Parathyroid adenoma (tissue), 2 donors: ENCODE measurements at regions not wholly inside any gene's neighbourhood (a gene's known extent, or its start where the extent isn't known, plus 50 kb on each side); places are given as distances from the start of the nearest gene placed in this dataset.

Experiments
- H2AFZ ChIP-seq: fragments of 300-600 bp; sonication (generic); one replicate; pipeline ENCODE4 v1.7.0; 2017; ENCODE audit warnings: antibody characterized with exemption, mild to moderate bottlenecking
- H3K27ac ChIP-seq: fragments of 300-600 bp; sonication (generic); one replicate; pipeline ENCODE4 v1.7.0; 2017
- H3K27me3 ChIP-seq: fragments of 300-600 bp; sonication (generic); one replicate; pipeline ENCODE4 v1.7.0; 2017; ENCODE audit warnings: low read length; ENCODE audit not compliant: control insufficient read depth, insufficient read depth
- H3K36me3 ChIP-seq: fragments of 300-600 bp; sonication (generic); one replicate; pipeline ENCODE4 v1.7.0; 2017; ENCODE audit warnings: low read length; ENCODE audit not compliant: control insufficient read depth, insufficient read depth
- H3K4me1 ChIP-seq: fragments of 300-600 bp; sonication (generic); one replicate; pipeline ENCODE4 v1.7.0; 2017; ENCODE audit warnings: control low read depth
- H3K4me2 ChIP-seq: fragments of 300-600 bp; sonication (generic); one replicate; pipeline ENCODE4 v1.7.0; 2017; ENCODE audit warnings: low read length
- H3K4me3 ChIP-seq: fragments of 300-600 bp; sonication (generic); one replicate; pipeline ENCODE4 v1.7.0; 2017; ENCODE audit warnings: low read depth, low read length
- H3K79me2 ChIP-seq: fragments of 300-600 bp; sonication (generic); one replicate; pipeline ENCODE4 v1.7.0; 2017; ENCODE audit warnings: control low read depth
- H3K9ac ChIP-seq: fragments of 300-600 bp; sonication (generic); one replicate; pipeline ENCODE4 v1.7.0; 2017; ENCODE audit warnings: mild to moderate bottlenecking
- H3K9me3 ChIP-seq: fragments of 300-600 bp; sonication (generic); one replicate; pipeline ENCODE4 v1.7.0; 2017; ENCODE audit warnings: low read length; ENCODE audit not compliant: control insufficient read depth
- TF ChIP-seq, protein P1 (sequence below): fragments of 300-600 bp; sonication (generic); IDR thresholded peaks from one replicate; pipeline ENCODE4 v1.7.0; 2017; ENCODE audit warnings: antibody characterized with exemption, mild to moderate bottlenecking
- donor health status: primary hyperparathyroidism.

DNA sequence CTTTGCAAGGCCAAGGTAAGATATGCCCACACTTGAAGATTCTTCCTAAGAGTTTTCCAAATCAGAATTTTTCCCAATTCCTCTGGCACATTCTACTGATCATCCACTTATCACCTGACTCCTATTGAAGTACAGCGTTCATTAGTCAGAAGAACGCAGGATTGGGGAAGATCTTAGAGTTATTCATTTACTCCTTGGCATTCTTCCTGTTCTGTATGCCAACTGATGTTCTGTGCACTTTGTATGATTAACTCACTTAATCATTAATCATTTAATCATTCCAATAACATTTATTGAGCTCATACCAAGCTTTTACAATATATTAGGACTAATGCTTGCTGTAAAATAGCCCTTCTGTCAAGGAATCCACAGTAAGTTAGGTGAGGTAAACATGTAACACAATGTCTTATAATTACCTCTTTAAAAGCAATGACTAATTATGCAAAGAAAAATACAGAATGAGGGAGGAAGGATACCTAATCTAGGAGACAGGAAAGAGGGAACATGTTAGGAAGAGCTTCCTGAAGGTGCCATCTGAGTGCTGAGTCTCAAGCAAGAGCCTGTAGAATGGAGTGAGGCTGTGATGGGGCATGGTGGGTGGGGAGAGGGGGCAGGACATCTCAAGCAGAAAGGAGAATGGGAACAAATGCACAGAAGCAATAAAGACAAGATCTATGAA, 71.1 kb upstream of the DPT start:
- no peak overlapping the region for H3K27ac ChIP-seq

DNA sequence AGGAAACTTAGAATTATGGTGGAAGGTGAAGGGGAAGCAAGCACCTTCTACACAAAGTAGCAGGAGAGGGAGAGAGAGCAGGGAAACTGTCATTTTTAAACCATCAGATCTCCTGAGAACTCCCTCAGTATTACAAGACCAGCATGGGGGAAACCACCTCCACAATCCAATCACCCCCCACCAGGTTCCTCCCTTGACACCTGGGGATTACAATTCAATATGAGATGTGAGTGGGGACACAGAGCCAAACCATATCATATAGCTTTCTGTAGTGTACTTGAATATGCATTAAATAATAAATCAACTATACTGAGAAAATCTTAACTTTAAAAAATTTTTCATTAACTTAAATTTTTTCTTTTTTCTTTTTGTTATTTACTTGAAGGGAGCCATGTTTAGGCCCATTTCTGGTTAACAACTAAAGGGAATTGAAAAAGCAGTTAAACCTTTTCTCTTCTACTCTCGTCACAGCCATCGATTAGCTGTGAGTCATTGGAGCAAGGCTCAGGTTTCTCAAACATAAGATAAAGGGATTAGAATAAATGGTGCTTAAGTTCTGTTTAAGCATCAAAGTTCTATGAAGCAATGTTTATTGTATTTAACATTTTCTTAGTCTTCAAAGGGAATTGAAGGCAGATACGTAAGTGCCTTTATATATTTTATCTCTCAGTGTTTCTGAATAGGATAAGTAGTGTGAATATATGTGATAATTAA, 72.2 kb upstream of the DPT start:
- H3K4me2 ChIP-seq = no peak overlapping the region
- no peaks in the 10 kb centered on the region for H3K79me2 ChIP-seq
- H3K9ac ChIP-seq = no peak overlapping the region
- no peaks in the 10 kb centered on the region for H3K4me1 ChIP-seq
- no peak overlapping the region for H3K4me3 ChIP-seq
- no peak overlapping the region for H2AFZ ChIP-seq
- no peaks in the 10 kb centered on the region for H3K9me3 ChIP-seq
- TF ChIP-seq, protein P1, sequence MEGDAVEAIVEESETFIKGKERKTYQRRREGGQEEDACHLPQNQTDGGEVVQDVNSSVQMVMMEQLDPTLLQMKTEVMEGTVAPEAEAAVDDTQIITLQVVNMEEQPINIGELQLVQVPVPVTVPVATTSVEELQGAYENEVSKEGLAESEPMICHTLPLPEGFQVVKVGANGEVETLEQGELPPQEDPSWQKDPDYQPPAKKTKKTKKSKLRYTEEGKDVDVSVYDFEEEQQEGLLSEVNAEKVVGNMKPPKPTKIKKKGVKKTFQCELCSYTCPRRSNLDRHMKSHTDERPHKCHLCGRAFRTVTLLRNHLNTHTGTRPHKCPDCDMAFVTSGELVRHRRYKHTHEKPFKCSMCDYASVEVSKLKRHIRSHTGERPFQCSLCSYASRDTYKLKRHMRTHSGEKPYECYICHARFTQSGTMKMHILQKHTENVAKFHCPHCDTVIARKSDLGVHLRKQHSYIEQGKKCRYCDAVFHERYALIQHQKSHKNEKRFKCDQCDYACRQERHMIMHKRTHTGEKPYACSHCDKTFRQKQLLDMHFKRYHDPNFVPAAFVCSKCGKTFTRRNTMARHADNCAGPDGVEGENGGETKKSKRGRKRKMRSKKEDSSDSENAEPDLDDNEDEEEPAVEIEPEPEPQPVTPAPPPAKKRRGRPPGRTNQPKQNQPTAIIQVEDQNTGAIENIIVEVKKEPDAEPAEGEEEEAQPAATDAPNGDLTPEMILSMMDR = no peak
- no peaks in the 10 kb centered on the region for H3K36me3 ChIP-seq
- no peaks in the 10 kb centered on the region for H3K27me3 ChIP-seq
- H3K27ac ChIP-seq = no peak overlapping the region

More for the DNA sequence above, 71.1 kb upstream of the DPT start:
- Histone ChIP-seq H3K27me3 (no peaks in the 10 kb centered on the region), H3K4me1 (no peaks in the 10 kb centered on the region), H3K36me3 (no peaks in the 10 kb centered on the region), H3K4me3 (no peak overlapping the region), H3K9ac (no peak overlapping the region), H3K79me2 (no peaks in the 10 kb centered on the region), H3K4me2 (no peak overlapping the region), H3K9me3 (no peaks in the 10 kb centered on the region), H2AFZ (no peak overlapping the region)
- TF ChIP-seq, protein P1 = no peak

DNA sequence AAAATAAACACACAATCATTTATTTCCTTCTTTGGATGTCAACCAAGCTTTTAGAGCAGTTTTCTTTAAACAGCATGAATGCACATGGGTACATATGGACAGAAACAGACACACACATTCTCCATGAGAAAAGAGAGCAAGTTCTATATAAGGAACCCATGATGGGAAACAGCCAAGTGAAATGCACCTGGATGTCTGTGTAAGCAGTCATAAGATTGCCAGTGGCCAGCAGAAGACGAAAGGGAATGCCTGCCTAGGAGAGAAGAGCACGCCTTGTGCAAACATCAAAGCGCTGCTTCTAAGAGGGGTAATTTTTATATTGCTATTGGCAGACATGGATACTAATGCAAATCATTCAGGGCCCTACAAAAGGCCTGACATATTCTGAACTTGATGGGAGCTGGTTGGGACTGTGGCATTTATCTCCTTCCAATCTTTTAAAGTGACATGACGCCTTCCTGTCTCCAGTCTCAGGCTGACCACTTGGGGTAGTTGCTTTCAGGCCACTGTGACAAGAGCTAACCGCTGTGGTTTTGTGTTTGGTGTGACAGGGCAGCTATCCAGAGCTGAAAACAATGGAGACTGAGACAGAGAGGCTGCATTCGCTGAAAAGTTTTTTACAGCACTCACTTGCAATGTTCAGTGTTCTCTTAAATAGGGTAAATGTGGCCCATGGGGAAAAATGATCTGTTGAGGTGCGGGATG, 75.0 kb upstream of the DPT start:
- no peak overlapping the region for H3K4me2 ChIP-seq
- H3K27me3 ChIP-seq = no peaks in the 10 kb centered on the region
- no peak overlapping the region for H3K27ac ChIP-seq
- H3K79me2 ChIP-seq = no peaks in the 10 kb centered on the region
- TF ChIP-seq, protein P1 = no peak
- no peaks in the 10 kb centered on the region for H3K36me3 ChIP-seq
- no peaks in the 10 kb centered on the region for H3K9me3 ChIP-seq
- H2AFZ ChIP-seq = no peak overlapping the region
- H3K9ac ChIP-seq = no peak overlapping the region
- H3K4me3 ChIP-seq = no peak overlapping the region
- no peaks in the 10 kb centered on the region for H3K4me1 ChIP-seq

DNA sequence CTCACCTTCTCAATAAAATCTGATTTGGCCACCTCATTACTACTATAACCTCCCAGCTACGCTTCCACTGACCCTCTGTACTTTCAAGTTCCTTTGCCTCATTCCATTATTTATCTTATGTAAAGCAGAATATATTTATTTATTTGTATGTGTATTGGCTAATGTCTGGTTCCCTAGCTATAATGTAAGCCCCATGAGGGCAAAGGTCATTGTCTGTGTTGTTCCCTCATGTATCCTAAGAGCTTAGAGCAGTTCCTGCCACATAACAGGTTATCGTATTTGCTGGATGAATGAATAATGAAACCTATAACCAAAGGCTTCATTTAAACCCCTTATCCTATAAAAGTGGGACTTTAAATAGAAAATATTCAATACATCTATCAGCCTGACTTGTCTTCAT, 77.9 kb upstream of the DPT start:
- no peaks in the 10 kb centered on the region for H3K27me3 ChIP-seq
- H3K9me3 ChIP-seq = no peaks in the 10 kb centered on the region
- H3K9ac ChIP-seq = no peak overlapping the region
- H2AFZ ChIP-seq = no peak overlapping the region
- H3K79me2 ChIP-seq = no peaks in the 10 kb centered on the region
- no peaks in the 10 kb centered on the region for H3K4me1 ChIP-seq
- H3K27ac ChIP-seq = no peak overlapping the region
- TF ChIP-seq, protein P1 = no peak
- H3K4me3 ChIP-seq = no peak overlapping the region
- H3K4me2 ChIP-seq = no peak overlapping the region
- no peaks in the 10 kb centered on the region for H3K36me3 ChIP-seq
